ENCODE measurements at regions not wholly inside any gene's neighbourhood (a gene's known extent, or its start where the extent isn't known, plus 50 kb on each side); places are given as distances from the start of the nearest gene placed in this dataset.

DNA sequence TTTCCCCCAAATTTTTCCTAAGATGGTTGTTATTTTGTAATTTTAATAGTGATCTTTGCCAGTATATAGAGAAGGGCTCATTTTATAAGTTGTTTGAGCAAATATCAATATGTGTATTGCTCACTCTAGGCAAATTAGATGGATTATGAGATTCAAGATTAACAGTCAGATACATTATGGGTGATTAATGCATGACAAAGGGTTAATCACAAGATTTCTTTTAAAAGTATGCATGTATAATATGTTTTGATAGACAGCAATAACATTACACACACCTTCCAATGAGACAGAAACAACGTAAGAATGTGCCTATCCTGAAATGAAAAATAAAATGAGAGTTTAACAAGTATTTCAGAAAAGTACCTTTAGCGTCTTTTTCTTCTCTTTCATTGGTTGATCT lies 547.6 kb upstream of the AGTR1 start:
- H3K4me3 ChIP-seq, result no peak overlapping the region
- ATAC-seq, result no peak
- no peaks in the 10 kb centered on the region for H3K4me1 ChIP-seq
- H3K27ac ChIP-seq, result no peak overlapping the region
- intact Hi-C loops (cut with DNase I; ENCODE audit: low total_unique reads) (no loop called here), in situ Hi-C loops (cut with MboI; ENCODE audit: low sequenced_read_pairs in 4 of 4) (no loop called here)
- TF ChIP-seq, protein P1, sequence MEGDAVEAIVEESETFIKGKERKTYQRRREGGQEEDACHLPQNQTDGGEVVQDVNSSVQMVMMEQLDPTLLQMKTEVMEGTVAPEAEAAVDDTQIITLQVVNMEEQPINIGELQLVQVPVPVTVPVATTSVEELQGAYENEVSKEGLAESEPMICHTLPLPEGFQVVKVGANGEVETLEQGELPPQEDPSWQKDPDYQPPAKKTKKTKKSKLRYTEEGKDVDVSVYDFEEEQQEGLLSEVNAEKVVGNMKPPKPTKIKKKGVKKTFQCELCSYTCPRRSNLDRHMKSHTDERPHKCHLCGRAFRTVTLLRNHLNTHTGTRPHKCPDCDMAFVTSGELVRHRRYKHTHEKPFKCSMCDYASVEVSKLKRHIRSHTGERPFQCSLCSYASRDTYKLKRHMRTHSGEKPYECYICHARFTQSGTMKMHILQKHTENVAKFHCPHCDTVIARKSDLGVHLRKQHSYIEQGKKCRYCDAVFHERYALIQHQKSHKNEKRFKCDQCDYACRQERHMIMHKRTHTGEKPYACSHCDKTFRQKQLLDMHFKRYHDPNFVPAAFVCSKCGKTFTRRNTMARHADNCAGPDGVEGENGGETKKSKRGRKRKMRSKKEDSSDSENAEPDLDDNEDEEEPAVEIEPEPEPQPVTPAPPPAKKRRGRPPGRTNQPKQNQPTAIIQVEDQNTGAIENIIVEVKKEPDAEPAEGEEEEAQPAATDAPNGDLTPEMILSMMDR (IDR thresholded peaks at IDR 0.05 in 4 of 5, conservative IDR thresholded peaks at IDR 0.05 in 1 of 5), result no peak
- TF ChIP-seq POLR2A (IDR thresholded peaks at IDR 0.05), result no peak
- H3K27me3 ChIP-seq, result no peaks in the 10 kb centered on the region
- no peaks in the 10 kb centered on the region for H3K36me3 ChIP-seq
- H3K9me3 ChIP-seq, result no peaks in the 10 kb centered on the region
- DNase-seq, result no peak

DNA sequence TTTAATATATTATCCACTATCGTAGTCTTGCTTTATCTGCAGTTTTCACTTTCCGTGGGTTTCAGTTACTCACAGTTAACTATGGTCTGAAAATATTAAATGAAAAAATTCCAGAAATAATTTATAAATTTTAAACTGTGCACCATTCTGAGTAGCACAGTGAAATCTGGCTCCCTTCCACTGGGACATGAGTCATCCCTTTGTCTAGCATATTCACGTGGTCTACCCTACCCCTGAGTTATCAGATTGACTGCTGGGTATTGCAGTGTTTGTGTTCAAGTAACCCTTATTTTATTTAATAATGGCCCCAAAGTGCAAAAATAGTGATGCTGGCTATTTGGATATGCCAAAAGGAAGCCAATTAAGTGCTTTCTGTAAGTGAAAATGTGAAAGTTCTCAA lies 539.5 kb upstream of the AGTR1 start:
- no peak for DNase-seq
- H3K4me1 ChIP-seq, result no peaks in the 10 kb centered on the region
- no peak overlapping the region for H3K4me3 ChIP-seq
- intact Hi-C loops (cut with DNase I; ENCODE audit: low total_unique reads), result no loop called here
- ATAC-seq, result no peak
- H3K9me3 ChIP-seq, result no peaks in the 10 kb centered on the region
- in situ Hi-C loops (cut with MboI; ENCODE audit: low sequenced_read_pairs in 4 of 4), result no loop called here
- no peaks in the 10 kb centered on the region for H3K27me3 ChIP-seq
- TF ChIP-seq POLR2A (IDR thresholded peaks at IDR 0.05), result no peak
- TF ChIP-seq, protein P1 (IDR thresholded peaks at IDR 0.05 in 4 of 5, conservative IDR thresholded peaks at IDR 0.05 in 1 of 5), result no peak
- H3K36me3 ChIP-seq, result no peaks in the 10 kb centered on the region
- no peak overlapping the region for H3K27ac ChIP-seq

DNA sequence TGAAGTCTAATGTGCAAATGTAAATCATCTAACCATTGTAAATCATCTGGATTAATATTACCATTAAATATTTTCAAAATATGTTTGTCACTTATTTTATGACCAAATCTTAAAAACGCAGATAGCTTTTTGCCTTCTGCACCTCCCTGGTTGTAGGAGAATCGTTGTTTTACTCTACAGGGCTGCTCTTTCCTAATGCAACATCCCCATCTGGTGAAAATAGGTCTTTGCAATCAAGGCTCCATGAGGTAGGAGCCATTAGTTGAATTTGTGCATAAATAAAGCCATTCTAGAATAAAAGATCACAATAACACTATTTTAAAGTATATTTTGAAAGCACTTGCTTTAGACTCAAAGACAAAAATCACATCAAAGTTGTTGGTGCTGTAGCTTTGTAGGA lies 535.6 kb upstream of the AGTR1 start:
- Histone ChIP-seq H3K9me3 (no peaks in the 10 kb centered on the region), H3K4me1 (no peaks in the 10 kb centered on the region), H3K36me3 (no peaks in the 10 kb centered on the region), H3K27me3 (no peaks in the 10 kb centered on the region), H3K27ac (no peak overlapping the region), H3K4me3 (no peak overlapping the region)
- no peak for ATAC-seq
- TF ChIP-seq POLR2A (IDR thresholded peaks at IDR 0.05), result no peak
- TF ChIP-seq, protein P1 (IDR thresholded peaks at IDR 0.05 in 4 of 5, conservative IDR thresholded peaks at IDR 0.05 in 1 of 5), result no peak
- intact Hi-C loops (cut with DNase I; ENCODE audit: low total_unique reads), result no loop called here
- in situ Hi-C loops (cut with MboI; ENCODE audit: low sequenced_read_pairs in 4 of 4), result no loop called here
- no peak for DNase-seq

DNA sequence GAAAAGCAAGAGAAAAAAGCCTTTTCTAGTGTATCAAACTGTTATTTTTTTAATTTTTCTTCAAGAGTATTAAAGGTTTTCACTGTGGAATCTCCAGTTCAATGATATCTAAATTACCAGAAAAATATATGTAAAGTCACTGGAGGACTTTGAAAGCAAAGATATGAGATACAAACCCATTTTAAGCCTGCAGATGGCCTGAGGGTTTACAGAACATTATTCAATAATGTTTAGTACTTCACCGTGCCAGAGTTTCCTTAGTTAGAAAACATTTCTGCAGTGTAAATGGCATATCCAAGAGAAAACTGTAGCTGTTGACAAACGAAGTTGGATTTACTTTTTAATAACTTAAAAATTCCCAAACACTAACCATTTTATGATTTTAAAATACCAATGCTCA lies 529.4 kb upstream of the AGTR1 start:
- Histone ChIP-seq H3K9me3 (no peaks in the 10 kb centered on the region), H3K27me3 (no peaks in the 10 kb centered on the region), H3K4me3 (no peak overlapping the region), H3K4me1 (no peaks in the 10 kb centered on the region), H3K36me3 (no peaks in the 10 kb centered on the region), H3K27ac (no peak overlapping the region)
- ATAC-seq (no peak), DNase-seq (no peak)
- intact Hi-C loops (cut with DNase I; ENCODE audit: low total_unique reads) (no loop called here), in situ Hi-C loops (cut with MboI; ENCODE audit: low sequenced_read_pairs in 4 of 4) (no loop called here)
- no peak for TF ChIP-seq POLR2A (IDR thresholded peaks at IDR 0.05)

DNA sequence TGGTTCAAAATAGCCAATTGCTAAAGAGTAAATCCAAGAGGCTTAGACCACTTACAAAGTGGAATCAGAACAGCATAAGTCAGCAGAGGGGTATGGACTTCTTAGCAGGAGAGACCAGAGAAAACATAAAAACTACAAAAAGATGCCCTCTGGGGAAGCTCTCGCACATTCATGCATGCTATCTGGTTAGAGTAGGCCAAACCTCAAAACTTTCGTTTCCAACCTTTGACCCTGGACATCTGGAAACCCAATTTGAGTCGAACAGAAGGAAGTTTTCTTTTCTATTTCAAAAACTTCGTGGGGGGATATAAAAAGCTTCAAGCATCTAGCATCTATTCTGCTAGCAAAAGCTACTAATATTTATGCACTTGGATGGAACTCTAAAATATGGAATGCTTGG lies 523.9 kb upstream of the AGTR1 start:
- in situ Hi-C loops (cut with MboI; ENCODE audit: low sequenced_read_pairs in 4 of 4), result no loop called here
- H3K27ac ChIP-seq, result no peak overlapping the region
- H3K27me3 ChIP-seq, result no peaks in the 10 kb centered on the region
- H3K36me3 ChIP-seq, result no peaks in the 10 kb centered on the region
- no peak for DNase-seq
- TF ChIP-seq, protein P1 (IDR thresholded peaks at IDR 0.05 in 4 of 5, conservative IDR thresholded peaks at IDR 0.05 in 1 of 5), result no peak
- no peak for TF ChIP-seq POLR2A (IDR thresholded peaks at IDR 0.05)
- intact Hi-C loops (cut with DNase I; ENCODE audit: low total_unique reads), result no loop called here
- H3K4me1 ChIP-seq, result no peaks in the 10 kb centered on the region
- no peak for ATAC-seq
- no peaks in the 10 kb centered on the region for H3K9me3 ChIP-seq
- no peak overlapping the region for H3K4me3 ChIP-seq
